GM21528 (cell line): ENCODE measurements at regions not wholly inside any gene's neighbourhood (a gene's known extent, or its start where the extent isn't known, plus 50 kb on each side); places are given as distances from the start of the nearest gene placed in this dataset.
"Not testable (repeated sequence)": the region's sequence is repeated elsewhere in the genome, so short reads cannot be mapped to it uniquely, and the experiment has no call there.

Source experiments
- ATAC-seq: cut with Tn5 transposase; IDR thresholded peaks from one replicate; pipeline ENCODE4 v1.9.1; 2021; ENCODE audit warnings: mild to moderate bottlenecking, moderate library complexity; ENCODE audit not compliant: unreplicated experiment, low FRiP score

- ATAC-seq: no peak
Observed at GRCh38 chr6:27130668-27131428, 116.7 kb upstream of the PRSS16 start.

DNA sequence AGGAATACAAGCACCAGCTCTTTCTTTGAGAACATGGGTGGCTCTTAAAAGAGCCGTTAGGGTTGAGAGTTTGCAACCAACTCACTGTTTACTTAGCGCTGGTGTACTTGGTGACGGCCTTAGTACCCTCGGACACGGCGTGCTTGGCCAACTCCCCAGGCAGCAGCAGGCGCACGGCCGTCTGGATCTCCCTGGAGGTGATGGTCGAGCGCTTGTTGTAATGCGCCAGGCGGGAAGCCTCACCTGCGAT lies 115.3 kb upstream of the PRSS16 start:
- ATAC-seq: peak; percentile 13

DNA sequence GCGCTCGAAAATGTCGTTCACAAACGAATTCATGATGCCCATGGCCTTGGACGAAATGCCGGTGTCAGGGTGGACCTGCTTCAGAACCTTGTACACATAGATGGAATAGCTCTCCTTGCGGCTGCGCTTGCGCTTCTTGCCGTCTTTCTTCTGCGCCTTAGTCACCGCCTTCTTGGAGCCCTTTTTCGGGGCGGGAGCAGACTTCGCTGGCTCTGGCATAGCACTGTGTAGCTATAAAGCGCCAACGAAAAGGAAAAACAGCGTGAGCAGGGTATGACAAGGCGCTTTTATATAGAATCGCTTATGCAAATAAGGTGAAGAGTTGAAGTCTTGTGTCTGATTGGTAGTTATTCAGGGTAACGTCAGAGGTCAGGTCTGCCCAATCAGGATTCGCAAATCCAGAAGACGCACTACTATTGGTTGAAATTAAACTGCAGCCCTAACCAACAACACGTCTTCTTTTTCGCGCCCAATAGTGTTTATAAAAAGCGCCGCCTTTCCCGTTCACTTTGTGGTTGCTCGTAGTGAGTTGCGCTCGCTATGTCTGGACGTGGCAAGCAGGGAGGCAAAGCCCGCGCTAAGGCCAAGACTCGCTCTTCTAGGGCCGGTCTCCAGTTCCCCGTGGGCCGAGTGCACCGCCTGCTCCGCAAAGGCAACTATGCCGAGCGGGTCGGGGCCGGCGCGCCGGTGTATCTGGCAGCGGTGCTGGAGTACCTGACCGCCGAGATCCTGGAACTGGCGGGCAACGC lies 114.8 kb upstream of the PRSS16 start:
- ATAC-seq: peak; percentile 77

GRCh38 chr6:27133281-27134227 lies 113.9 kb upstream of the PRSS16 start:
- peak; percentile 9 for ATAC-seq

DNA sequence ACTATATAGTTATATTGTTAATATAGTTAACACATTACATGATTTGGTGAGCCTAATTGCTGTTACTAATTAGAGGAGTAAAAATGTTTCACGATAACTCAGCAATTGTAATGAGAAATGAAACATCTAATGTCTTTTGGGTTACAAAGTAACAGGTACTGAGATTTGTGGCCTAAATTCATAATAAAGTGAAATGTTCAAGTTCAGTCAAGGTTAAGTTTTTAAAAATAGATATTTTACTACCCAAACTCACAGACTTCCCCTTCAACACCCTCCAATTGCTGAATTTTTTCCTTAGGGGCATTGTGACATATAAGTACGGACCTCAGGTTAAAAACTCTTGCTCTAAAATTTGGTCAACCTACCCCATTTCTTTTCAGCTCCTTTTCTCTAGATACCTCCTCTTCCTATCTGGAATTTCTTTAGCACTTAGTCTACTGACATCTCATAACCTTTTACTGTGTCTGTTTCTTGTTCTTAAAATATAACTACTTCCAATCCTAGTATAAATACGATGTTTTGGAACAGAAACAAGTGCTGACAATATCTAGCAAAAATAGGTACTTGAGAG lies 112.3 kb upstream of the PRSS16 start:
- no peak for ATAC-seq

DNA sequence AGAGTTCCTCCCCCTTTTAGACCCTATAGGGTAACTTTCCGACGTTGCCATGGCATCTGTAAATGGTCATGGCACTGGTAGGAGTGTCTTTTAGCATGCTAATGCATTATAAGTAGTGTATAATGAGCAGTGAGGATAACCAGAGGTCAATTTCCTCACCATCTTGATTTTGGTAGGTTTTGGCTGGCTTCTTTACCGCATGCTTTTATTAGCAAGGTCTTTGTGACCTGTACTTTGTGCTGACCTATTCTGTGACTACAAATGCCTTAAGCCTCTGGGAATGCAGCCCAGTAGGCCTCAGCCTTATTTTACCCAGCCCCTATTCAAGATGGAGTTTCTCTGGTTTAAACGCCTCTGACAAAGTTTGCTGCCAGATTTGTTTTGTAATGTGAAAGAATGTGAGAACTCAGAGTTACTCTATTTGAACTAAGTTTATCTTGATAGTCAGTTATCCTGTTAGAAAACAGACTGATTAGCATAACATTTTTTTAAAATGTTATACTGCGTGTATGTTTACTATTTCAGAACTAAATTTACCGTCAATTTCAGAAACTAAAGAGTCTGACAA lies 111.3 kb upstream of the PRSS16 start:
- no peak for ATAC-seq

DNA sequence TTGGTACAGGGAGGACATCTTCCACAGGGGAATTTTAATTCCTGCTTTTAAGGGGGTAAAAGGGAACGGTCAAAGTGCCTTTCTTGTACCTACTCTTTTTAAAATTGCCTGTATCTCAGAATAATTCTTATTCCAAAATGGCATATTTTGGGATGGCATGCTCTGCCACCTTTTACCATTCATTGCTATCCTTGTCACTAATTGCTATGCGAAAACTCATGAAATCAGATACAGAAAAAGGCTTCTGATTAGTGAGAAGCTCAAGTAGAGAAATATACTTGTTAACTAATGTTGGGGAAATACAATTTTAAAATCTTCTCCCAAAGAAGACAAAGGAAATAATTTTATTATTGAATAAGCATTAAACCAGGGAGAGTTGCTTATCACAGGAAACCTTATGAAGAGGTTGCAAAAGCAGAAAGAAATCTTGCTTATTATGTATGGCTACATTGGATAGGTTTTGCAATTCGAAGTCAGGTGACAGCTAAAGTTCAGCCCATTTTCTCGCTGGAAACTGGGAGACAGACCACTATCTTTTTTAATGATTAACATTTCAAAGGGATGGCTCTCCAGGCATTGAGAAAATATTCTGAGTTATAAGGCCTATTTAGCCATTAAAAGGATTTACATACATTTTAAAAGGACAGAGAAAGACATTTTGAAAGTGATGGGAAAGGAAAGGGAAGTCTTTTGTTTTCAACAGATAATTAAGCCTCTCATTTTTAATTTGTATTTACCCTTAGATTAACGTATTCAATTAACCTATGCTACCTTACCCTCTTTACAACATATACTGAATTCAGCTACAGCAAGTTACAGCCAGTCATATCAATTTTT lies 110.3 kb upstream of the PRSS16 start:
- no peak for ATAC-seq

GRCh38 chr6:27138406-27138805 lies 109.1 kb upstream of the PRSS16 start:
- no peak for ATAC-seq

- peak; percentile 54 for ATAC-seq
Observed at GRCh38 chr6:27138837-27139755, 108.4 kb upstream of the PRSS16 start.

GRCh38 chr6:27139756-27140579 lies 107.5 kb upstream of the PRSS16 start:
- ATAC-seq: peak; percentile 10

- ATAC-seq: no peak
Observed at GRCh38 chr6:27140999-27141528, 106.4 kb upstream of the PRSS16 start.

GRCh38 chr6:27141529-27142015 lies 105.9 kb upstream of the PRSS16 start:
- ATAC-seq: no peak

DNA sequence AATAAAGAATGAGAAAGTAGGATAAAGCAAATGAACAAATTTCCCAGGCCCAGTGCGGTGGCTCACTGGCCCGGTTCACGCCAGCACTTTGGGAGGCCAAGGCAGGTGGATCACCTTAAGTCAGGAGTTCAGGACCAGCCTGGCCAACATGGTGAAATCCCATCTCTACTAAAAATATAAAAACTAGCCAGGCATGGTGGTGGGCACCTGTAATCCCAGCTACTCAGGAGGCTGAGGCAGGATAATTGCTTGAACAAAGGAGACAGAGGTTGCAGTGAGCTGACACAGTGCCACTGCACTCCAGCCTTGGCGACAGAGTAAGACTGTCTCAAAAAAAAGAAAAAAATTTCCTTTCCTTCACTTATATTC lies 104.5 kb upstream of the PRSS16 start:
- not testable (repeated sequence) for ATAC-seq

- ATAC-seq: no peak
Observed at GRCh38 chr6:27143474-27144026, 104.0 kb upstream of the PRSS16 start.

DNA sequence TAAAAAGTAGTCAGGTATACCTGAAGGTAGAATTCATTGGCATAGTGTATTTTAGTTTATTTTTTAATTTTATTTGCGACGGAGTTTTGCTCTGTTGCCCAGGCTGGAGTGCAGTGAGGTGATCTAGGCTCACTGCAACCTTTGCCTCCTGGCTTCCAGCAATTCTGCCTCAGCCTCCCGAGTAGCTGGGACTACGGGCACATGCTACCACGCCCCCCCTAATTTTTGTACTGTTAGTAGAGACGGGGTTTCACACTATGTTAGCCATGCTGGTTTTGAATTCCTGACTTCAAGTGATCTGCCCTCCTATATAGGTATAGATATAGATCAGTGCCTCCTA lies 102.8 kb upstream of the PRSS16 start:
- ATAC-seq: no peak

- ATAC-seq: peak; percentile 24
Observed at GRCh38 chr6:27145731-27146455, 101.6 kb upstream of the PRSS16 start.

DNA sequence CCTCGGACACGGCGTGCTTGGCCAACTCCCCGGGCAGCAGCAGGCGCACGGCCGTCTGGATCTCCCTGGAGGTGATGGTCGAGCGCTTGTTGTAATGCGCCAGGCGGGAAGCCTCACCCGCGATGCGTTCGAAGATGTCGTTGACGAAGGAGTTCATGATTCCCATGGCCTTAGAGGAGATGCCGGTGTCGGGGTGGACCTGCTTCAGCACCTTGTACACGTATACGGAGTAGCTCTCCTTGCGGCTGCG lies 101.1 kb upstream of the PRSS16 start:
- ATAC-seq: not testable (repeated sequence)
